OCI-LY7 (cell line): ENCODE measurements at regions not wholly inside any gene's neighbourhood (a gene's known extent, or its start where the extent isn't known, plus 50 kb on each side); places are given as distances from the start of the nearest gene placed in this dataset.

ENCODE experiments used
- BruUV-seq: library from RNA; stranded (reverse); fragments of 400-500 nt; replicated peaks from 2 replicates; lab custom pipeline; 2021; lab: Mats Ljungman, UMichigan
- CTCF ChIA-PET: fragments of 300-600 bp; sonication (Branson Sonifier 250); formaldehyde crosslinking; loops from one replicate; lab custom pipeline; 2022; ENCODE audit warnings: antibody characterized with exemption; ENCODE audit not compliant: unreplicated experiment; lab: Charles Lee
- POLR2A ChIA-PET: fragments of 300-600 bp; sonication (Branson Sonifier 250); formaldehyde crosslinking; loops from one replicate; lab custom pipeline; 2022; ENCODE audit warnings: antibody characterized with exemption; lab: Charles Lee
- DNase-seq: peaks from one replicate; pipeline ENCODE4 v3.0.0-alpha.2; 2015; ENCODE audit warnings: low spot score
- H2AFZ ChIP-seq: fragments of 200-600 bp; sonication (generic), shearing (Covaris generic); 2 replicates; pipeline ENCODE4 v1.6.1; 2014; ENCODE audit warnings: mild to moderate bottlenecking, antibody characterized with exemption, low read length, moderate library complexity
- H3K27ac ChIP-seq: fragments of 200-600 bp; sonication (generic); 2 replicates; pipeline ENCODE4 v1.5.1; 2014; ENCODE audit warnings: mixed run types, low read depth, mild to moderate bottlenecking, moderate library complexity, low read length, inconsistent platforms; ENCODE audit not compliant: poor library complexity, severe bottlenecking
- H3K36me3 ChIP-seq: fragments of 200-600 bp; sonication (generic); 2 replicates; pipeline ENCODE4 v1.6.1; 2014; ENCODE audit warnings: mild to moderate bottlenecking, antibody characterized with exemption, low read length, moderate library complexity, mixed read lengths; ENCODE audit not compliant: insufficient read depth
- H3K4me1 ChIP-seq: fragments of 200-600 bp; sonication (generic); 2 replicates; pipeline ENCODE4 v1.5.1; 2014; ENCODE audit warnings: mild to moderate bottlenecking, low read length; ENCODE audit not compliant: insufficient read depth, poor library complexity, severe bottlenecking
- H3K4me2 ChIP-seq: fragments of 200-600 bp; sonication (generic); 2 replicates; pipeline ENCODE4 v1.6.1; 2014; ENCODE audit warnings: mild to moderate bottlenecking, low read length
- H3K4me3 ChIP-seq: fragments of 200-600 bp; sonication (generic); 2 replicates; pipeline ENCODE4 v1.5.1; 2014; ENCODE audit warnings: mild to moderate bottlenecking, low read depth, low read length; ENCODE audit not compliant: poor library complexity, severe bottlenecking
- H3K79me2 ChIP-seq: fragments of 200-600 bp; sonication (generic); 2 replicates; pipeline ENCODE4 v1.6.1; 2016; ENCODE audit warnings: low read depth, mild to moderate bottlenecking, low read length, moderate library complexity, mixed read lengths; ENCODE audit not compliant: insufficient read depth
- H3K9me2 ChIP-seq: fragments of 200-600 bp; sonication (generic); 2 replicates; pipeline ENCODE4 v1.6.1; 2016; ENCODE audit warnings: mild to moderate bottlenecking, low read length, mixed read lengths; ENCODE audit not compliant: insufficient read depth
- H3K9me3 ChIP-seq: fragments of 200-600 bp; sonication (generic); 2 replicates; pipeline ENCODE4 v1.6.1; 2014; ENCODE audit warnings: mild to moderate bottlenecking, mixed run types, low read length, mixed read lengths
- H4K20me1 ChIP-seq: fragments of 200-600 bp; sonication (generic); 2 replicates; pipeline ENCODE4 v1.6.1; 2014; ENCODE audit warnings: mild to moderate bottlenecking, antibody characterized with exemption, low read length, moderate library complexity, mixed read lengths; ENCODE audit not compliant: insufficient read depth
- EZH2phosphoT487 ChIP-seq: fragments of 200-600 bp; sonication (generic); IDR thresholded peaks from 2 replicates; pipeline ENCODE4 v1.6.1; 2018; ENCODE audit warnings: low read depth, borderline replicate concordance, mild to moderate bottlenecking, mixed run types, antibody characterized with exemption, low read length, moderate library complexity, mixed read lengths
- intact Hi-C: fragments of 100-400 bp; cut with micrococcal nuclease; formaldehyde crosslinking; loops from one replicate; pipeline ENCODE4 v1.10.0; 2022; ENCODE audit not compliant: unreplicated experiment
- TF ChIP-seq, protein P1 (sequence below): fragments of 200-600 bp; sonication (generic); conservative IDR thresholded peaks from 2 replicates; pipeline ENCODE4 v1.5.1; 2014; ENCODE audit warnings: mild to moderate bottlenecking, antibody characterized with exemption, low read length, moderate library complexity, mixed read lengths

DNA sequence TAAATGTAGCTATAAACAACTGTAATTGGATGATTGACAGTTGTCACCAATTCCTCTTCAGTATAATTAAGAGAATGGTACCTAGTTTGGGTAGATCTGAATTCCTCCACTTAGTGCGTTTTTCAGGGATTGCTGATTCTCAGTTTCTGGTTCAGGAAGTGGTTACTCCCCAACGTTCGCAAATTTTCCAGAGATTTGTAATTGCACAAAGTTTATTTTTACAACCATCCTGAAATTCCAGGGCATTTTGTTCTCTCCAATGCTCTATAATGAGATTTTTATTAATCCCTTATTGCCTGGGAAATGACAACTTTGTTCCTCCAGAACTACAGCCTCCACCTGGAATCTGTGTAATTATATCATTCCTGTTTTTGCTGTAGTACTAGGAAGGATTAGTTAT, 710.6 kb upstream of the ZEB2 start:
- intact Hi-C loops = no loop called here
- Histone ChIP-seq H3K4me1 (no peaks in the 10 kb centered on the region), H3K4me2 (no peak overlapping the region), H3K79me2 (no peaks in the 10 kb centered on the region), H3K4me3 (no peak overlapping the region), H3K9me3 (no peaks in the 10 kb centered on the region), H3K9me2 (no peaks in the 10 kb centered on the region), H3K36me3 (no peaks in the 10 kb centered on the region), H3K27ac (no peak overlapping the region), H2AFZ (no peak overlapping the region), H4K20me1 (no peaks in the 10 kb centered on the region)
- POLR2A ChIA-PET = interaction anchor here (1.1 kb wide), 1 partner anchor 9 kb away, joined by 3 read pairs; no protein-coding TSS in a partner anchor
- CTCF ChIA-PET = no interaction called here
- DNase-seq = no peak
- TF ChIP-seq, protein P1, sequence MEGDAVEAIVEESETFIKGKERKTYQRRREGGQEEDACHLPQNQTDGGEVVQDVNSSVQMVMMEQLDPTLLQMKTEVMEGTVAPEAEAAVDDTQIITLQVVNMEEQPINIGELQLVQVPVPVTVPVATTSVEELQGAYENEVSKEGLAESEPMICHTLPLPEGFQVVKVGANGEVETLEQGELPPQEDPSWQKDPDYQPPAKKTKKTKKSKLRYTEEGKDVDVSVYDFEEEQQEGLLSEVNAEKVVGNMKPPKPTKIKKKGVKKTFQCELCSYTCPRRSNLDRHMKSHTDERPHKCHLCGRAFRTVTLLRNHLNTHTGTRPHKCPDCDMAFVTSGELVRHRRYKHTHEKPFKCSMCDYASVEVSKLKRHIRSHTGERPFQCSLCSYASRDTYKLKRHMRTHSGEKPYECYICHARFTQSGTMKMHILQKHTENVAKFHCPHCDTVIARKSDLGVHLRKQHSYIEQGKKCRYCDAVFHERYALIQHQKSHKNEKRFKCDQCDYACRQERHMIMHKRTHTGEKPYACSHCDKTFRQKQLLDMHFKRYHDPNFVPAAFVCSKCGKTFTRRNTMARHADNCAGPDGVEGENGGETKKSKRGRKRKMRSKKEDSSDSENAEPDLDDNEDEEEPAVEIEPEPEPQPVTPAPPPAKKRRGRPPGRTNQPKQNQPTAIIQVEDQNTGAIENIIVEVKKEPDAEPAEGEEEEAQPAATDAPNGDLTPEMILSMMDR = no peak
- no peak for TF ChIP-seq EZH2phosphoT487
- no TSS peak for BruUV-seq

DNA sequence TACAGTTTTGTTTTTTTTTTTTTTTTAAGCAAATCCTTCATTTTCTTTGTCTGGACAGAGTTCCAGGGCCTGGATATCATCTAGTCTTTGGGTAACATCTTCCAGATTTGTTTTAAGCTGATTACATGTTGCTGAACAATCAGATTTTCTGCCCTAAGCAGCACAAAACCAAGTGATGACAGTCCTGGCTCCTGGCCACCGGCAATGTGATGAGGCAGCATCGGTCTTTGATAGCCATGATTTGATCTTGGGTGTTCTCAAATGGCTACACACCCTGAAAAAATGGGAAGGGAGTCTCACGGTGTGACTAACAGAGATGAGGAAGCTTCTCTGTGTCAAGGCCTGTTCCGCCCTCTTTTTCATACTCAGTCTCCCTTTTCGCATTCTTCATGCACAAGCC, 708.6 kb upstream of the ZEB2 start:
- H3K36me3 ChIP-seq = no peaks in the 10 kb centered on the region
- no peaks in the 10 kb centered on the region for H3K4me1 ChIP-seq
- no peak overlapping the region for H3K4me2 ChIP-seq
- DNase-seq = no peak
- no TSS peak for BruUV-seq
- intact Hi-C loops = loop anchor here (10.0 kb wide), 1 partner anchor 524 kb away; no protein-coding TSS in a partner anchor
- H3K9me2 ChIP-seq = no peaks in the 10 kb centered on the region
- H3K27ac ChIP-seq = no peak overlapping the region
- CTCF ChIA-PET = no interaction called here
- POLR2A ChIA-PET = interaction anchor here (0.7 kb wide), 1 partner anchor 33 kb away, joined by 3 read pairs; no protein-coding TSS in a partner anchor
- H3K9me3 ChIP-seq = no peaks in the 10 kb centered on the region
- TF ChIP-seq, protein P1 = no peak
- TF ChIP-seq EZH2phosphoT487 = no peak
- H4K20me1 ChIP-seq = no peaks in the 10 kb centered on the region
- no peak overlapping the region for H2AFZ ChIP-seq
- H3K4me3 ChIP-seq = no peak overlapping the region
- H3K79me2 ChIP-seq = no peaks in the 10 kb centered on the region

DNA sequence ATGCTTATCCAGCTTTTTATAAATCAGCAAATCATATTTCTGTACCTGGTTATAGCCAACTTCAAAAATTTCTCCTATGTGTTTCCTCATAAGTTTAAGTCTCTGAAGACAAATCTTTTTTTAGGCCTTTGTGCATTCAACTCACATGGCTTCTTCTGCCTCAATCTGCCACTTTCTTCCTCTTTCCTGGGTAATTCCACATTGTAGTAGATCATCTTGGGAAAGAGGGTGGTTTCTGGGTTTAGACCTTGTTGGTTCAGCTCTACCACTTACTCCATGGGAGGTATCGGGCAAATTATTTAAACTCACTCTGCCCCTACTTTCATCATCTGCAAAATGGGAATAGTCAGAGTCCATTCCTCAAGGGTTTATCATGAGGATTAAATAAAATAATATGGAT, 707.0 kb upstream of the ZEB2 start:
- CTCF ChIA-PET = interaction anchor here (0.6 kb wide), 1 partner anchor 23 kb away, joined by 3 read pairs; no protein-coding TSS in a partner anchor
- Histone ChIP-seq H3K36me3 (no peaks in the 10 kb centered on the region; the same call in 1 of the 2 replicates), H3K79me2 (no peaks in the 10 kb centered on the region), H3K9me2 (no peaks in the 10 kb centered on the region), H2AFZ (no peak overlapping the region), H3K9me3 (peaks cover 4% of the 10 kb centered on the region; the same call in 1 of the 2 replicates), H3K4me1 (peaks cover 11% of the 10 kb centered on the region), H3K4me2 (no peak overlapping the region), H3K27ac (no peak overlapping the region), H3K4me3 (no peak overlapping the region), H4K20me1 (no peaks in the 10 kb centered on the region)
- DNase-seq = no peak
- POLR2A ChIA-PET = no interaction called here
- intact Hi-C loops = loop anchor here (10.0 kb wide), 1 partner anchor 522 kb away; no protein-coding TSS in a partner anchor
- no peak for TF ChIP-seq EZH2phosphoT487
- TF ChIP-seq, protein P1 = no peak
- no TSS peak for BruUV-seq
